ENCODE measurements at regions not wholly inside any gene's neighbourhood (a gene's known extent, or its start where the extent isn't known, plus 50 kb on each side); places are given as distances from the start of the nearest gene placed in this dataset.

DNA sequence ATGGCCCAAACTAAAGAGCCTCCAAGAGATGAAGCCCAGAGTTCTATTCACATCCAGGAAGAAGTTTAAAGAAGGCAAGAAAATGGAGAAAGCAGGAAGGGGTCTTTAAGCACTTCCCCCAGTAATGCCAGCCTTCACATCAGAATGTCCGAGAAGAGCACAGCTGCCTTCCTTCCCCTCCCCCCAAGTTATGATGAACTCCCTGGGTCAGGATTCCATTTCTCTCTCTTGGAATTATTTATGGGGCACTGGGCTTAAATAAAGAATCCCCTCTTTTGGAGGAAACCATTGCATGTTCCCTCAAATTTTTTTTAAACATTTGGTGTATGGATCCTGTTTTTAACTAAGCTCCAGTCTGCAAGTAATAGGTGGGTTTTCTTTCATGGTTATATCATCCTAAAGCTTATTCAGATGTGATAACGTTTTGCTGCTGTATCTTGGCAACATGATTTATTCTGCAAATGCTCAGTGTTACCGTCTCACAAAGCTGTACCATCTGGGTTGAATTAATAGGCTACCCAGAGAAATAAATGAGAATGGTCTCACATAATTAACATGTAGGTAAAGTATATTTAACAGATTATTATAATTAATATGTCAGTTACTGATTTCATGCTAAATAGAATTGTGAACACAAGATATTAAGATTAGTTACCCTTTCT is 160.9 kb upstream of the TOX3 start:
- TF ChIP-seq SIN3A (IDR thresholded peaks at IDR 0.05; ENCODE audit: borderline replicate concordance, insufficient read depth, low read length) (no peak), FOXP2 (optimal IDR thresholded peaks at IDR 0.05; ENCODE audit: borderline replicate concordance, extremely low read depth, extremely low read length, insufficient read depth) (no peak), POLR2AphosphoS5 (IDR thresholded peaks at IDR 0.05; ENCODE audit: low read depth, low read length) (no peak), TAF1 (IDR thresholded peaks at IDR 0.05; ENCODE audit: borderline replicate concordance, insufficient read depth, low read length) (no peak)
- TF ChIP-seq, protein P1, sequence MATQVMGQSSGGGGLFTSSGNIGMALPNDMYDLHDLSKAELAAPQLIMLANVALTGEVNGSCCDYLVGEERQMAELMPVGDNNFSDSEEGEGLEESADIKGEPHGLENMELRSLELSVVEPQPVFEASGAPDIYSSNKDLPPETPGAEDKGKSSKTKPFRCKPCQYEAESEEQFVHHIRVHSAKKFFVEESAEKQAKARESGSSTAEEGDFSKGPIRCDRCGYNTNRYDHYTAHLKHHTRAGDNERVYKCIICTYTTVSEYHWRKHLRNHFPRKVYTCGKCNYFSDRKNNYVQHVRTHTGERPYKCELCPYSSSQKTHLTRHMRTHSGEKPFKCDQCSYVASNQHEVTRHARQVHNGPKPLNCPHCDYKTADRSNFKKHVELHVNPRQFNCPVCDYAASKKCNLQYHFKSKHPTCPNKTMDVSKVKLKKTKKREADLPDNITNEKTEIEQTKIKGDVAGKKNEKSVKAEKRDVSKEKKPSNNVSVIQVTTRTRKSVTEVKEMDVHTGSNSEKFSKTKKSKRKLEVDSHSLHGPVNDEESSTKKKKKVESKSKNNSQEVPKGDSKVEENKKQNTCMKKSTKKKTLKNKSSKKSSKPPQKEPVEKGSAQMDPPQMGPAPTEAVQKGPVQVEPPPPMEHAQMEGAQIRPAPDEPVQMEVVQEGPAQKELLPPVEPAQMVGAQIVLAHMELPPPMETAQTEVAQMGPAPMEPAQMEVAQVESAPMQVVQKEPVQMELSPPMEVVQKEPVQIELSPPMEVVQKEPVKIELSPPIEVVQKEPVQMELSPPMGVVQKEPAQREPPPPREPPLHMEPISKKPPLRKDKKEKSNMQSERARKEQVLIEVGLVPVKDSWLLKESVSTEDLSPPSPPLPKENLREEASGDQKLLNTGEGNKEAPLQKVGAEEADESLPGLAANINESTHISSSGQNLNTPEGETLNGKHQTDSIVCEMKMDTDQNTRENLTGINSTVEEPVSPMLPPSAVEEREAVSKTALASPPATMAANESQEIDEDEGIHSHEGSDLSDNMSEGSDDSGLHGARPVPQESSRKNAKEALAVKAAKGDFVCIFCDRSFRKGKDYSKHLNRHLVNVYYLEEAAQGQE (IDR thresholded peaks at IDR 0.05; ENCODE audit: insufficient read depth in 1 of 2, low read depth in 2 of 2, low read length in 2 of 2) = no peak

DNA sequence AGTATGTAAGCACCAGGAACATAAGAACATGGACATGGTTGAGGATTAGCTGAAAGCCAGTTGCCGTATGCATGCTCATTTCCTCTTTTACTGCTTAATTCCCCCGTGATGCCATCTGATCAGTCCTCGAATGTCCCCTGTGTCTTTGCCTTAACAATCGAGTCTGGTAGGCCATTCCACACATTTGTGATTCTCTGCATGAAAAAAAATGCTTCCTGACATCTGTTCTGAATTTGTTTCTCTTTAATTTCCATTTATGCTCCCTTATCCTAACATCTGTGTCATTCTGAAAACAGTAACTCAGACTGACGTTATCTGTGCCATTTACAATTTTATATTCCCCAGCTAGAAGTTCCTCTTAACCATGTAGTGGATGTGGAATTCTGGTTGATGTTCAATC is 158.2 kb upstream of the TOX3 start:
- TF ChIP-seq FOXP2 (optimal IDR thresholded peaks at IDR 0.05; ENCODE audit: borderline replicate concordance, extremely low read depth, extremely low read length, insufficient read depth) (no peak), SIN3A (IDR thresholded peaks at IDR 0.05; ENCODE audit: borderline replicate concordance, insufficient read depth, low read length) (no peak), TAF1 (IDR thresholded peaks at IDR 0.05; ENCODE audit: borderline replicate concordance, insufficient read depth, low read length) (no peak), POLR2AphosphoS5 (IDR thresholded peaks at IDR 0.05; ENCODE audit: low read depth, low read length) (no peak)
- TF ChIP-seq, protein P1 (IDR thresholded peaks at IDR 0.05; ENCODE audit: insufficient read depth in 1 of 2, low read depth in 2 of 2, low read length in 2 of 2) = no peak

DNA sequence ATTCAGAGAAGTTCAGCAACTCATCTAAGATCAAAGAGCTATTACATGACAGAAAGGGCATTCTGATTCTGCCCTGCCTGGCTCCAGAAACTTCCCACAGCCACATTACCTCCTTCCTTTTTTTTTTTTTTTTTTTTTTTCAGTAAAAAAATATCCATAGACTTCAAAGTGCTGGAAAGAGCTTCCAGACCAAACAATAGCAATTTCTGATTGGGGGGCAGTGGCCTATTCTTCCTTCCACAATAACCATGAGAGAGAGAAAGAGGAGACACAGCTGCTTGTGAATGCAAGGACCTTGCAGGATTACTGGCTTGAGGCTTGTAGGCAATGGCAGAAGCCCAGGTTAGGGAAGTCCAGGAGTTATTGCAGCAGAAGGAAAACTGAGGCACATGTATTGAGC is 151.0 kb upstream of the TOX3 start:
- TF ChIP-seq FOXP2 (optimal IDR thresholded peaks at IDR 0.05; ENCODE audit: borderline replicate concordance, extremely low read depth, extremely low read length, insufficient read depth) (no peak), POLR2AphosphoS5 (IDR thresholded peaks at IDR 0.05; ENCODE audit: low read depth, low read length) (no peak)

DNA sequence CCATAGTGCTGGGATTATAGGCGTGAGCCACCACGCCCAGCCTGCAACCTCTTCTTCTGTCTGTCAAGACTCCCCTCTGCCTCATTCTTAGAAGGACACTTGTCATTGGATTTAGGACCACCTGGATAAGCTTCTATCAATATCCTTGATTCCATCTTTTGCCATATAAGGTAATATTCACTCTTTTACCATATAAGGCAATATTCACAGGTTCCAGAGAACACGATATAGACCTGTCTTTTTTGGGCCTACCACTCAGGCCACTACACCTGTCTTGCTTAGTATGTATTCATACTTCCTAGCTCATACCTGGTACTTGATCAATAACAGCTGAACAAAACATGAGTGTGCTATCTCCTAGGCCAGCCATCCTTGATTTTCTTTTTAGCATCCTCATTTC is 149.2 kb upstream of the TOX3 start:
- TF ChIP-seq, protein P1 (IDR thresholded peaks at IDR 0.05; ENCODE audit: insufficient read depth in 1 of 2, low read depth in 2 of 2, low read length in 2 of 2) = no peak

DNA sequence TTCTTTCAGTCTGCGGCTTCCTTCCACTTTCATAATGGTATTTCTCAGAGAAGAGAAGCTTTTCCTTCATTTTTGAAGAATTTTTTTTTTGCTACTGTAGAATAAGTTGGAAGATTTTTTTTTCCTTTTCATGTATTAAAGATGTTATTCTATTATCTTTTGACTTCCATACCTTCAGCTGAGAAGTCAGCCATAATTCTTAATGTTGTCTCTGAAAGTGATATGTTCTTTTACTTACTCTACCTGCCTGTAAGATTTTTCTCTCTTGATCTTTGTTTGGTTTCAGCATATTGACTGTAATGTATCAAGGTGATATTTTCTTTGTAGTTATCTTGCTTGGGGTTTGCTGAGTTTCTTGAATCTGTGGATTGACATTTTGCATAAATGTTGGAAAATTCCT is 143.5 kb upstream of the TOX3 start:
- no peak for TF ChIP-seq TAF1 (IDR thresholded peaks at IDR 0.05; ENCODE audit: borderline replicate concordance, insufficient read depth, low read length)
- TF ChIP-seq SIN3A (IDR thresholded peaks at IDR 0.05; ENCODE audit: borderline replicate concordance, insufficient read depth, low read length) = no peak
- TF ChIP-seq POLR2AphosphoS5 (IDR thresholded peaks at IDR 0.05; ENCODE audit: low read depth, low read length) = no peak
- TF ChIP-seq FOXP2 (optimal IDR thresholded peaks at IDR 0.05; ENCODE audit: borderline replicate concordance, extremely low read depth, extremely low read length, insufficient read depth) = no peak
- TF ChIP-seq, protein P1 (IDR thresholded peaks at IDR 0.05; ENCODE audit: insufficient read depth in 1 of 2, low read depth in 2 of 2, low read length in 2 of 2) = no peak
